Brain microvascular endothelial cell (primary cell): ENCODE measurements at regions not wholly inside any gene's neighbourhood (a gene's known extent, or its start where the extent isn't known, plus 50 kb on each side); places are given as distances from the start of the nearest gene placed in this dataset.
A peak's percentile ranks its signal among the peaks of the same experiment; 100 is the strongest.

ENCODE experiments used
- DNase-seq: peaks from one replicate; pipeline ENCODE4 v3.0.0-alpha.2; 2020
- H3K27ac ChIP-seq: fragments of 250-450 bp; sonication (Bioruptor Pico); 2 replicates; pipeline ENCODE4 v1.5.1; 2020; ENCODE audit warnings: mild to moderate bottlenecking, moderate library complexity
- H3K27me3 ChIP-seq: fragments of 250-450 bp; sonication (Bioruptor Pico); replicated peaks from 2 replicates; pipeline ENCODE4 v1.5.1; 2020; ENCODE audit warnings: mild to moderate bottlenecking
- H3K36me3 ChIP-seq: fragments of 250-450 bp; sonication (Bioruptor Pico); replicated peaks from 2 replicates; pipeline ENCODE4 v1.5.1; 2020; ENCODE audit warnings: mild to moderate bottlenecking
- H3K4me3 ChIP-seq: 2 replicates; pipeline ENCODE4 v1.5.1; 2011; ENCODE audit warnings: low read depth, mild to moderate bottlenecking, control low read depth, low read length, moderate library complexity
- CTCF ChIP-seq: IDR thresholded peaks from 2 replicates; pipeline ENCODE4 v1.5.1; 2011; ENCODE audit warnings: low read depth, mild to moderate bottlenecking, moderate library complexity, low read length, control low read depth, inconsistent platforms; ENCODE audit errors: missing control alignments
- in situ Hi-C: cut with HindIII; loops from 2 replicates; pipeline ENCODE4 v1.10.0; 2017; ENCODE audit warnings: low sequenced_read_pairs, low pct_ligation_motif_present

- in situ Hi-C loops = no loop called here
- Histone ChIP-seq H3K36me3 (no peaks in the 10 kb centered on the region), H3K27me3 (no peaks in the 10 kb centered on the region), H3K27ac (no peak overlapping the region), H3K4me3 (no peak overlapping the region)
- no peak for TF ChIP-seq CTCF
- no peak for DNase-seq
These were observed 76.5 kb downstream of the OR13A1 start for GRCh38 chr10:45238896-45239295.

- peak; percentile 37 for DNase-seq
- H3K27me3 ChIP-seq = no peaks in the 10 kb centered on the region
- H3K36me3 ChIP-seq = no peaks in the 10 kb centered on the region
- H3K4me3 ChIP-seq = no peak overlapping the region
- H3K27ac ChIP-seq = no peak overlapping the region
- no peak for TF ChIP-seq CTCF
- in situ Hi-C loops = no loop called here
These were observed 75.8 kb downstream of the OR13A1 start for GRCh38 chr10:45239642-45240041.

- Histone ChIP-seq H3K27ac (no peak overlapping the region), H3K4me3 (no peak overlapping the region), H3K27me3 (peaks cover 2% of the 10 kb centered on the region), H3K36me3 (no peaks in the 10 kb centered on the region)
- no peak for TF ChIP-seq CTCF
- no peak for DNase-seq
- in situ Hi-C loops = no loop called here
These were observed 73.4 kb downstream of the OR13A1 start for GRCh38 chr10:45241865-45242520.

- Histone ChIP-seq H3K36me3 (no peaks in the 10 kb centered on the region), H3K4me3 (no peak overlapping the region), H3K27me3 (peaks cover 2% of the 10 kb centered on the region), H3K27ac (no peak overlapping the region)
- in situ Hi-C loops = no loop called here
- TF ChIP-seq CTCF = no peak
- no peak for DNase-seq
These were observed 72.1 kb downstream of the OR13A1 start for GRCh38 chr10:45243261-45243660.

GRCh38 chr10:45246522-45246921 is 68.9 kb downstream of the OR13A1 start:
- no peak overlapping the region for H3K27ac ChIP-seq
- no peaks in the 10 kb centered on the region for H3K36me3 ChIP-seq
- H3K4me3 ChIP-seq = no peak overlapping the region
- no peak for TF ChIP-seq CTCF
- in situ Hi-C loops = no loop called here
- H3K27me3 ChIP-seq = peaks cover 2% of the 10 kb centered on the region
- DNase-seq = no peak
